ENCODE measurements at regions not wholly inside any gene's neighbourhood (a gene's known extent, or its start where the extent isn't known, plus 50 kb on each side); places are given as distances from the start of the nearest gene placed in this dataset.
A peak's percentile ranks its signal among the peaks of the same experiment; 100 is the strongest.

- DNase-seq = no peak
These were observed 1796.4 kb downstream of the TP53TG3F start for GRCh38 chr16:35255816-35256215.

GRCh38 chr16:35258381-35258780 is 1799.0 kb downstream of the TP53TG3F start:
- no peak for DNase-seq

GRCh38 chr16:35295856-35296255 is 1836.4 kb downstream of the TP53TG3F start:
- DNase-seq = no peak

- DNase-seq = no peak
These were observed 1837.7 kb downstream of the TP53TG3F start for GRCh38 chr16:35296962-35297653.

- DNase-seq = no peak
These were observed 1839.2 kb downstream of the TP53TG3F start for GRCh38 chr16:35298460-35299243.

- DNase-seq = no peak
These were observed 1843.4 kb downstream of the TP53TG3F start for GRCh38 chr16:35302859-35303258.

GRCh38 chr16:35305476-35305875 is 1846.1 kb downstream of the TP53TG3F start:
- DNase-seq = no peak

GRCh38 chr16:35306915-35307314 is 1847.5 kb downstream of the TP53TG3F start:
- DNase-seq = no peak

- DNase-seq = no peak
These were observed 1849.3 kb downstream of the TP53TG3F start for GRCh38 chr16:35308674-35309073.

- DNase-seq = no peak
These were observed 1851.6 kb downstream of the TP53TG3F start for GRCh38 chr16:35310999-35311398.

- no peak for DNase-seq
These were observed 1852.1 kb downstream of the TP53TG3F start for GRCh38 chr16:35311475-35311874.

GRCh38 chr16:35314298-35314697 is 1854.9 kb downstream of the TP53TG3F start:
- no peak for DNase-seq

- peak in 3 of 56 donors; percentile 2 to 13 (median 11) for DNase-seq
These were observed 1860.3 kb downstream of the TP53TG3F start for GRCh38 chr16:35319536-35320192.

- no peak for DNase-seq
These were observed 1866.5 kb downstream of the TP53TG3F start for GRCh38 chr16:35325936-35326335.

GRCh38 chr16:35339337-35339736 is 1879.9 kb downstream of the TP53TG3F start:
- no peak for DNase-seq

GRCh38 chr16:35342012-35342411 is 1882.6 kb downstream of the TP53TG3F start:
- DNase-seq = no peak

- DNase-seq = no peak
These were observed 1884.8 kb downstream of the TP53TG3F start for GRCh38 chr16:35344012-35344762.

- DNase-seq = no peak
These were observed 1893.0 kb downstream of the TP53TG3F start for GRCh38 chr16:35352431-35352830.

GRCh38 chr16:35363510-35363909 is 1904.1 kb downstream of the TP53TG3F start:
- DNase-seq = no peak

GRCh38 chr16:35364263-35364662 is 1904.9 kb downstream of the TP53TG3F start:
- no peak for DNase-seq

GRCh38 chr16:35365675-35366074 is 1906.3 kb downstream of the TP53TG3F start:
- DNase-seq = no peak

GRCh38 chr16:35370617-35371016 is 1911.2 kb downstream of the TP53TG3F start:
- no peak for DNase-seq
